Upper lobe of left lung (tissue), 6 donors: ENCODE measurements at regions not wholly inside any gene's neighbourhood (a gene's known extent, or its start where the extent isn't known, plus 50 kb on each side); places are given as distances from the start of the nearest gene placed in this dataset.

Experiments
- ATAC-seq, 2 donors: fragments of 200-7000 bp; cut with Tn5 transposase; one replicate each; pipeline ENCODE4 v1.9.1; 2022; ENCODE audit warnings: mild to moderate bottlenecking in 2 of 2, moderate library complexity in 2 of 2; ENCODE audit not compliant: low FRiP score in 2 of 2
- DNase-seq, 2 donors: peaks; one replicate each; pipeline ENCODE4 v3.0.0-alpha.2; 2019 to 2020
- H3K27ac ChIP-seq, 4 donors: fragments of 200-600 bp; sonication (generic); one replicate each; pipeline ENCODE4 v1.5.1; 2016 to 2019
- H3K27me3 ChIP-seq, 4 donors: fragments of 200-600 bp; sonication (generic); one replicate each; pipeline ENCODE4 v1.5.1; 2017 to 2019
- H3K36me3 ChIP-seq, 4 donors: fragments of 200-600 bp; sonication (generic); one replicate each; pipeline ENCODE4 v1.5.1; 2016 to 2019
- H3K4me1 ChIP-seq, 4 donors: fragments of 200-600 bp; sonication (generic); one replicate each; pipeline ENCODE4 v1.5.1; 2018 to 2019
- H3K4me3 ChIP-seq, 4 donors: fragments of 200-600 bp; sonication (generic); one replicate each; pipeline ENCODE4 v1.5.1; 2017 to 2019; ENCODE audit warnings: mild to moderate bottlenecking in 2 of 4, moderate library complexity in 1 of 4
- H3K9me3 ChIP-seq, 4 donors: fragments of 200-600 bp; sonication (generic); one replicate each; pipeline ENCODE4 v1.5.1; 2018 to 2019
- CTCF ChIP-seq, 6 experiments: fragments of 450-650 bp in 4 of 6; fragments of 200-600 bp in 2 of 6; sonication (generic) in 2 of 6; IDR thresholded peaks; one replicate each; pipeline ENCODE4 v1.5.1; 2016 to 2019; ENCODE audit warnings: antibody characterized with exemption in 6 of 6
- EP300 ChIP-seq, 4 donors: sonication (generic); formaldehyde crosslinking; IDR thresholded peaks; one replicate each; pipeline ENCODE4 v1.5.1; 2017; ENCODE audit warnings: antibody characterized with exemption in 4 of 4, control low read depth in 2 of 4
- POLR2A ChIP-seq, 4 donors: fragments of 450-650 bp; IDR thresholded peaks; one replicate each; pipeline ENCODE4 v1.5.1; 2016 to 2017; ENCODE audit warnings: antibody characterized with exemption in 4 of 4, mild to moderate bottlenecking in 2 of 4
- POLR2AphosphoS5 ChIP-seq, 2 donors: sonication (generic); formaldehyde crosslinking; IDR thresholded peaks; one replicate each; pipeline ENCODE4 v1.5.1; 2017; ENCODE audit warnings: antibody characterized with exemption in 2 of 2
- WGBS, 2 donors: methylation state at CpG; one replicate each; pipeline ENCODE4 v1.1.5; 2017 to 2018; 5-methylcytosine and 5-hydroxymethylcytosine counted together
- donor health status: DM: no; HTN: no; CAD: no; lungs with moderate emphysema.
- donor health status: DM: no; HTN: yes; CAD: no; lungs with severe emphysema.

GRCh38 chr17:31672161-31672819, 186.8 kb downstream of the COPRS start:
- no peak for DNase-seq
- no peak overlapping the region for H3K4me3 ChIP-seq
- no peaks in the 10 kb centered on the region for H3K36me3 ChIP-seq
- ATAC-seq = no peak
- H3K27me3 ChIP-seq = no peaks in the 10 kb centered on the region
- no peak overlapping the region for H3K27ac ChIP-seq
- TF ChIP-seq POLR2AphosphoS5 (IDR thresholded peaks at IDR 0.05) = no peak
- TF ChIP-seq POLR2A (IDR thresholded peaks at IDR 0.05) = no peak
- TF ChIP-seq EP300 (IDR thresholded peaks at IDR 0.05) = no peak
- TF ChIP-seq CTCF (IDR thresholded peaks at IDR 0.05) = no peak
- 55 to 59% methylated on average over 7 of the region's 7 CpGs for whole genome bisulfite sequencing, 2 donors
- H3K4me1 ChIP-seq = no peaks in the 10 kb centered on the region
- H3K9me3 ChIP-seq = no peaks in the 10 kb centered on the region

- TF ChIP-seq EP300 (IDR thresholded peaks at IDR 0.05) (no peak), CTCF (IDR thresholded peaks at IDR 0.05) (no peak), POLR2AphosphoS5 (IDR thresholded peaks at IDR 0.05) (no peak), POLR2A (IDR thresholded peaks at IDR 0.05) (no peak)
- H3K4me3 ChIP-seq = no peak overlapping the region
- H3K27ac ChIP-seq = no peak overlapping the region
- no peaks in the 10 kb centered on the region for H3K27me3 ChIP-seq
- H3K36me3 ChIP-seq = no peaks in the 10 kb centered on the region
- ATAC-seq = no peak
- H3K9me3 ChIP-seq = peaks cover 14 to 25% (median 23%) of the 10 kb centered on the region in 4 donors
- H3K4me1 ChIP-seq = no peaks in the 10 kb centered on the region
- 90 to 94% methylated on average over 2 of the region's 2 CpGs for WGBS, 2 donors
- DNase-seq = no peak
Observed at GRCh38 chr17:31663576-31663975, 195.5 kb downstream of the COPRS start.

GRCh38 chr17:31660684-31661083, 198.4 kb downstream of the COPRS start:
- no peaks in the 10 kb centered on the region for H3K27me3 ChIP-seq

GRCh38 chr17:31657876-31658275, 201.2 kb downstream of the COPRS start:
- no peaks in the 10 kb centered on the region for H3K36me3 ChIP-seq

More at GRCh38 chr17:31660684-31661083, 198.4 kb downstream of the COPRS start:
- peaks cover 14 to 25% (median 23%) of the 10 kb centered on the region in 4 donors for H3K9me3 ChIP-seq
- no peaks in the 10 kb centered on the region for H3K36me3 ChIP-seq
- ATAC-seq (no peak), DNase-seq (no peak)
- H3K4me1 ChIP-seq = no peaks in the 10 kb centered on the region
- no peak for TF ChIP-seq POLR2A (IDR thresholded peaks at IDR 0.05)
- TF ChIP-seq CTCF (IDR thresholded peaks at IDR 0.05) = no peak
- TF ChIP-seq EP300 (IDR thresholded peaks at IDR 0.05) = no peak
- TF ChIP-seq POLR2AphosphoS5 (IDR thresholded peaks at IDR 0.05) = no peak
- no peak overlapping the region for H3K4me3 ChIP-seq
- H3K27ac ChIP-seq = no peak overlapping the region
- 83 to 92% methylated on average over 3 of the region's 3 CpGs for WGBS, 2 donors

More at GRCh38 chr17:31657876-31658275, 201.2 kb downstream of the COPRS start:
- no peak overlapping the region for H3K4me3 ChIP-seq
- H3K27ac ChIP-seq = no peak overlapping the region
- TF ChIP-seq POLR2AphosphoS5 (IDR thresholded peaks at IDR 0.05) (no peak), CTCF (IDR thresholded peaks at IDR 0.05) (no peak), EP300 (IDR thresholded peaks at IDR 0.05) (no peak), POLR2A (IDR thresholded peaks at IDR 0.05) (no peak)
- peaks cover 3 to 10% (median 7%) of the 10 kb centered on the region in 4 donors for H3K9me3 ChIP-seq
- DNase-seq (no peak), ATAC-seq (no peak)
- no peaks in the 10 kb centered on the region for H3K4me1 ChIP-seq
- no peaks in the 10 kb centered on the region for H3K27me3 ChIP-seq
- 95 to 100% methylated on average over 2 to 4 of the region's 4 CpGs for WGBS, 2 donors
